SK-N-MC (cell line): ENCODE measurements at regions not wholly inside any gene's neighbourhood (a gene's known extent, or its start where the extent isn't known, plus 50 kb on each side); places are given as distances from the start of the nearest gene placed in this dataset.

Experiments used
- EZH2 ChIP-seq: fragments of 200-600 bp; sonication (generic); IDR thresholded peaks from one replicate; pipeline ENCODE4 v1.6.1; 2017; ENCODE audit warnings: antibody characterized with exemption
- POLR2AphosphoS5 ChIP-seq: IDR thresholded peaks from 2 replicates; pipeline ENCODE4 v1.6.1; 2012; ENCODE audit warnings: mild to moderate bottlenecking, low read depth, low read length, borderline replicate concordance

DNA sequence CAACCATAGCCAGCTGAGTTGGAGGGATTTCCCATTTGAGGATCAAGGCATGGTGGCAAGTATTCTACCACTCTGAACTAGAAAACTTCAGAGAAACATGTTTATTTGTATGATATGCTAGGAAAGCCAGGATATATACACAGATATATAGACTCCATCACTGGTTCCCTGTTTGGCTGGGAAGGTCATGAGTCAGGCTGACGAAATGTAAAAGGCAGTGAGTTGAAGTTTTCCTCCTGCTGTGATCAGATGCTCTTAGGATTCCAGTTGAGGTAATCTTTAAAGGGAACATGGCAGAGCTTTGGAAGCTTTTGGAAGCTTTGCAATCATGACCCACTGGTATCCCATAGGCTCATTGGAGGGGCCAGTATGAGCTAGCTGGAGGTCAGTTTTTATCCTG lies 1369.1 kb downstream of the EPHA7 start:
- TF ChIP-seq EZH2 (no peak), POLR2AphosphoS5 (no peak)
